ENCODE measurements at regions not wholly inside any gene's neighbourhood (a gene's known extent, or its start where the extent isn't known, plus 50 kb on each side); places are given as distances from the start of the nearest gene placed in this dataset.

DNA sequence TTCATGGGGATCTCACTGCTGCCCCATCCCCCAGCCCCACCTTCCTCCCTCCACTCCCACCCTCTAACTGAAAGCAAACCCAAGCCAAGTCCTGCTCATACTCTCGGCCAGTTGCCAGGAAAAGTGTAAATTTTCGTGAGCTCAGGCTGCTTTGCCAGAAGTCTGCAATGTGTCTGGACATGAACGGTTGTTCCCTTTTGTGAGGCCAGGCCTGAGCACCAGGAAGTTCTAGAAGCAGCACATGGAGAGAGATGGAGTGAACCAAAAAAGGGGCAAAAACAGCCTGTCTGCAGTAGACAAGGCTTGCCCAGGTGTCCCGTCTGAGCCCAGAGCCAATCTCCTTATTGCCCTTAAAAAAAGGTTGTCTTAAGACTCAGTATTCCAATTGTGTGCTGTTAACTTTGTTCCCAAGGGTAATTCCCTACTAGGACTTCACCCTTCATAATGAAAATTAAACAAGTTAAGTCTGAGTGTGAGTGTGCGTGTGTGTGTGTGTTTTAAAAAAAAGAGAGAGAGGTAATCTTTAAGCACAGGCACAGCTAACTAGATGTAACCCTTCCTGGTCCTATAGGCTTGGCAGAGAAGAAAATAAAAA, 247.1 kb downstream of the BCL11A start:
- H3K36me3 ChIP-seq (ENCODE audit: insufficient read depth, low read length) = no peaks in the 10 kb centered on the region
- H3K9ac ChIP-seq (ENCODE audit: low read length) = no peak overlapping the region
- H3K4me2 ChIP-seq (ENCODE audit: low read length) = no peak overlapping the region
- no peaks in the 10 kb centered on the region for H3F3A ChIP-seq (ENCODE audit: insufficient read depth, low read length, poor library complexity, severe bottlenecking)
- TF ChIP-seq EZH2 (IDR thresholded peaks at IDR 0.05; ENCODE audit: borderline replicate concordance, insufficient read depth, low read length, poor library complexity, severe bottlenecking) (no peak), SMC3 (conservative IDR thresholded peaks at IDR 0.05; ENCODE audit: poor library complexity) (no peak), TAF1 (IDR thresholded peaks at IDR 0.05; ENCODE audit: low read depth) (no peak), REST (IDR thresholded peaks at IDR 0.05; ENCODE audit: borderline replicate concordance) (no peak)
- H2AFZ ChIP-seq (ENCODE audit: low read depth, low read length) = no peak overlapping the region
- no peaks in the 10 kb centered on the region for H3K79me2 ChIP-seq (replicated peaks; ENCODE audit: insufficient read depth, low read length)
- H3K27ac ChIP-seq (ENCODE audit: low read length) = no peak overlapping the region
- H4K20me1 ChIP-seq (ENCODE audit: insufficient read depth) = no peaks in the 10 kb centered on the region
- no peaks in the 10 kb centered on the region for H3K9me3 ChIP-seq (ENCODE audit: low read length)
- H3K27me3 ChIP-seq (ENCODE audit: insufficient read depth, low read depth, low read length) = no peaks in the 10 kb centered on the region
- H3K4me3 ChIP-seq (ENCODE audit: low read length) = no peak overlapping the region
- no peaks in the 10 kb centered on the region for H3K9me2 ChIP-seq (ENCODE audit: insufficient read depth, low read length)

- no peak for TF ChIP-seq REST (IDR thresholded peaks at IDR 0.05; ENCODE audit: borderline replicate concordance)
- TF ChIP-seq RAD21 (conservative IDR thresholded peaks at IDR 0.05) = no peak
- no peak for TF ChIP-seq EP300 (conservative IDR thresholded peaks at IDR 0.05; ENCODE audit: poor library complexity, severe bottlenecking)
- TF ChIP-seq POLR2AphosphoS5 (IDR thresholded peaks at IDR 0.05) = no peak
- TF ChIP-seq MXI1 (conservative IDR thresholded peaks at IDR 0.05; ENCODE audit: poor library complexity, severe bottlenecking) = no peak
- no peak for TF ChIP-seq SMC3 (conservative IDR thresholded peaks at IDR 0.05; ENCODE audit: poor library complexity)
- TF ChIP-seq TAF1 (IDR thresholded peaks at IDR 0.05; ENCODE audit: low read depth) = no peak
- no peak for TF ChIP-seq EZH2 (IDR thresholded peaks at IDR 0.05; ENCODE audit: borderline replicate concordance, insufficient read depth, low read length, poor library complexity, severe bottlenecking)
- TF ChIP-seq, protein P1, sequence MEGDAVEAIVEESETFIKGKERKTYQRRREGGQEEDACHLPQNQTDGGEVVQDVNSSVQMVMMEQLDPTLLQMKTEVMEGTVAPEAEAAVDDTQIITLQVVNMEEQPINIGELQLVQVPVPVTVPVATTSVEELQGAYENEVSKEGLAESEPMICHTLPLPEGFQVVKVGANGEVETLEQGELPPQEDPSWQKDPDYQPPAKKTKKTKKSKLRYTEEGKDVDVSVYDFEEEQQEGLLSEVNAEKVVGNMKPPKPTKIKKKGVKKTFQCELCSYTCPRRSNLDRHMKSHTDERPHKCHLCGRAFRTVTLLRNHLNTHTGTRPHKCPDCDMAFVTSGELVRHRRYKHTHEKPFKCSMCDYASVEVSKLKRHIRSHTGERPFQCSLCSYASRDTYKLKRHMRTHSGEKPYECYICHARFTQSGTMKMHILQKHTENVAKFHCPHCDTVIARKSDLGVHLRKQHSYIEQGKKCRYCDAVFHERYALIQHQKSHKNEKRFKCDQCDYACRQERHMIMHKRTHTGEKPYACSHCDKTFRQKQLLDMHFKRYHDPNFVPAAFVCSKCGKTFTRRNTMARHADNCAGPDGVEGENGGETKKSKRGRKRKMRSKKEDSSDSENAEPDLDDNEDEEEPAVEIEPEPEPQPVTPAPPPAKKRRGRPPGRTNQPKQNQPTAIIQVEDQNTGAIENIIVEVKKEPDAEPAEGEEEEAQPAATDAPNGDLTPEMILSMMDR (IDR thresholded peaks at IDR 0.05; ENCODE audit: poor library complexity, severe bottlenecking) = no peak
- Histone ChIP-seq H2AFZ (ENCODE audit: low read depth, low read length) (no peak overlapping the region), H3K36me3 (ENCODE audit: insufficient read depth, low read length) (no peaks in the 10 kb centered on the region), H3K4me3 (ENCODE audit: low read length) (no peak overlapping the region), H3K27me3 (ENCODE audit: insufficient read depth, low read depth, low read length) (no peaks in the 10 kb centered on the region), H3K79me2 (replicated peaks; ENCODE audit: insufficient read depth, low read length) (no peaks in the 10 kb centered on the region), H3K27ac (ENCODE audit: low read length) (no peak overlapping the region), H3K9me3 (ENCODE audit: low read length) (no peaks in the 10 kb centered on the region), H3K9me2 (ENCODE audit: insufficient read depth, low read length) (no peaks in the 10 kb centered on the region), H3F3A (ENCODE audit: insufficient read depth, low read length, poor library complexity, severe bottlenecking) (no peaks in the 10 kb centered on the region), H4K20me1 (ENCODE audit: insufficient read depth) (no peaks in the 10 kb centered on the region), H3K9ac (ENCODE audit: low read length) (no peak overlapping the region), H3K4me2 (ENCODE audit: low read length) (no peak overlapping the region)
Measured at GRCh38 chr2:60303680-60304079, 249.8 kb downstream of the BCL11A start.
